Esophagus squamous epithelium (tissue), 4 donors: ENCODE measurements at regions not wholly inside any gene's neighbourhood (a gene's known extent, or its start where the extent isn't known, plus 50 kb on each side); places are given as distances from the start of the nearest gene placed in this dataset.

ENCODE experiments used
- CTCF ChIP-seq, 6 experiments: fragments of 450-650 bp in 4 of 6; fragments of 200-600 bp in 2 of 6; sonication (generic) in 2 of 6; IDR thresholded peaks; one replicate each; pipeline ENCODE4 v1.5.1; 2016 to 2019; ENCODE audit warnings: antibody characterized with exemption in 6 of 6, mild to moderate bottlenecking in 4 of 6, moderate library complexity in 4 of 6
- POLR2A ChIP-seq, 4 donors: fragments of 450-650 bp; IDR thresholded peaks; one replicate each; pipeline ENCODE4 v1.6.1; 2017; ENCODE audit warnings: antibody characterized with exemption in 4 of 4, mild to moderate bottlenecking in 4 of 4, moderate library complexity in 3 of 4

- TF ChIP-seq CTCF (IDR thresholded peaks at IDR 0.05) (no peak), POLR2A (IDR thresholded peaks at IDR 0.05) (no peak)
Measured at GRCh38 chr9:126017758-126018157, 270.6 kb downstream of the PBX3 start.
